ENCODE measurements at regions not wholly inside any gene's neighbourhood (a gene's known extent, or its start where the extent isn't known, plus 50 kb on each side); places are given as distances from the start of the nearest gene placed in this dataset.

GRCh38 chr6:2526766-2527165 is 224.0 kb downstream of the MYLK4 start:
- TF ChIP-seq CTCF (IDR thresholded peaks at IDR 0.05) = no peak
- H3K27ac Mint-ChIP-seq = no peak overlapping the region
- peaks cover 22% of the 10 kb centered on the region for H3K27me3 Mint-ChIP-seq (ENCODE audit: insufficient read depth)
- H3K36me3 Mint-ChIP-seq (ENCODE audit: low read depth) = peaks cover 4% of the 10 kb centered on the region
- H3K9me3 Mint-ChIP-seq = peaks cover 24% of the 10 kb centered on the region
- H3K4me3 Mint-ChIP-seq = no peak overlapping the region
- no peak for DNase-seq
- peaks cover 21% of the 10 kb centered on the region for H3K4me1 Mint-ChIP-seq (ENCODE audit: low read depth)

- DNase-seq = no peak
- peaks cover 4% of the 10 kb centered on the region for H3K36me3 Mint-ChIP-seq (ENCODE audit: low read depth)
- no peak overlapping the region for H3K4me3 Mint-ChIP-seq
- H3K4me1 Mint-ChIP-seq (ENCODE audit: low read depth) = peaks cover 11% of the 10 kb centered on the region
- H3K27ac Mint-ChIP-seq = no peak overlapping the region
- H3K9me3 Mint-ChIP-seq = peaks cover 24% of the 10 kb centered on the region
- H3K27me3 Mint-ChIP-seq (ENCODE audit: insufficient read depth) = peaks cover 13% of the 10 kb centered on the region; the same call in 1 of the 2 replicates
- peak; percentile 45; the same call in 1 of the 2 replicates for TF ChIP-seq CTCF (IDR thresholded peaks at IDR 0.05)
These were observed 226.6 kb downstream of the MYLK4 start for GRCh38 chr6:2524090-2524489.

GRCh38 chr6:2523061-2523460 is 227.7 kb downstream of the MYLK4 start:
- Mint-ChIP-seq H3K27me3 (ENCODE audit: insufficient read depth) (peaks cover 9% of the 10 kb centered on the region), H3K9me3 (peaks cover 27% of the 10 kb centered on the region), H3K4me1 (ENCODE audit: low read depth) (peaks cover 11% of the 10 kb centered on the region), H3K4me3 (no peak overlapping the region), H3K36me3 (ENCODE audit: low read depth) (peaks cover 4% of the 10 kb centered on the region), H3K27ac (no peak overlapping the region)
- no peak for DNase-seq
- TF ChIP-seq CTCF (IDR thresholded peaks at IDR 0.05) = no peak

- peaks cover 21% of the 10 kb centered on the region for H3K9me3 Mint-ChIP-seq
- H3K36me3 Mint-ChIP-seq (ENCODE audit: low read depth) = peaks cover 4% of the 10 kb centered on the region
- H3K4me3 Mint-ChIP-seq = no peak overlapping the region
- DNase-seq = no peak
- peaks cover 5% of the 10 kb centered on the region for H3K27me3 Mint-ChIP-seq (ENCODE audit: insufficient read depth)
- no peak for TF ChIP-seq CTCF (IDR thresholded peaks at IDR 0.05)
- H3K4me1 Mint-ChIP-seq (ENCODE audit: low read depth) = peaks cover 11% of the 10 kb centered on the region
- H3K27ac Mint-ChIP-seq = no peak overlapping the region
These were observed 228.2 kb downstream of the MYLK4 start for GRCh38 chr6:2522521-2522920.

- no peak for TF ChIP-seq CTCF (IDR thresholded peaks at IDR 0.05)
- H3K27ac Mint-ChIP-seq = no peak overlapping the region
- H3K36me3 Mint-ChIP-seq (ENCODE audit: low read depth) = no peaks in the 10 kb centered on the region
- H3K4me1 Mint-ChIP-seq (ENCODE audit: low read depth) = peaks cover 11% of the 10 kb centered on the region
- peaks cover 13% of the 10 kb centered on the region for H3K9me3 Mint-ChIP-seq
- no peak for DNase-seq
- no peak overlapping the region for H3K4me3 Mint-ChIP-seq
- peaks cover 14% of the 10 kb centered on the region for H3K27me3 Mint-ChIP-seq (ENCODE audit: insufficient read depth)
These were observed 232.8 kb downstream of the MYLK4 start for GRCh38 chr6:2517855-2518473.

Measured in HFFc6 (cell line).